PFSK-1 (cell line): ENCODE measurements at regions not wholly inside any gene's neighbourhood (a gene's known extent, or its start where the extent isn't known, plus 50 kb on each side); places are given as distances from the start of the nearest gene placed in this dataset.

Experiments
- REST ChIP-seq, 2 experiments: IDR thresholded peaks; 2 replicates each; pipeline versions ENCODE4 v1.6.1 to v1.8.0; 2011 to 2012; ENCODE audit warnings: low read depth in 2 of 2, low read length in 2 of 2, control low read depth in 1 of 2, inconsistent platforms in 1 of 2, mild to moderate bottlenecking in 1 of 2, moderate library complexity in 1 of 2; ENCODE audit not compliant: insufficient read depth in 1 of 2
- TAF1 ChIP-seq: IDR thresholded peaks from 2 replicates; pipeline ENCODE4 v1.6.1; 2012; ENCODE audit warnings: low read length, control low read depth, borderline replicate concordance; ENCODE audit not compliant: insufficient read depth

DNA sequence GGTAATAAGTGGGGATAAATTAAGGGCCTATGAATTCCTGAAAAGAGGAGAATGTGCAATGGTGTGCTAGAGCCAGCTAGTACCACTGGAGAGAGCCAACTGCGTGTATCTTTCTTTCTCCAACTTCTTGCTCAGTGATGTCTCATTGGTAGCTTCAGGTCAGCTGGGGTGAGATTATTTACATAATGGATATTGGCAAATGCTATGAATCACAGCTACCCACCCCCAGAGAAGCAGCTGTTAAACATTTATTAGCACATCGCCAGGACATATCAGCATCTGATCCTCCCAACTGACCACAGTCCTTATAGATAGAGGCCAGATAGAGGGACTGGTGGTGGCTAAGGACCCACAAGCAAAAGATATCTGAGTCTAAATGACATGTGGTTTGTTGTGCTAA is 421.3 kb downstream of the ACTL7B start:
- TF ChIP-seq REST (IDR thresholded peaks at IDR 0.05; ENCODE audit: insufficient read depth in 1 of 2, low read depth in 2 of 2, low read length in 2 of 2) (no peak), TAF1 (no peak)
